ENCODE measurements at regions not wholly inside any gene's neighbourhood (a gene's known extent, or its start where the extent isn't known, plus 50 kb on each side); places are given as distances from the start of the nearest gene placed in this dataset.
"Not testable (repeated sequence)": the region's sequence is repeated elsewhere in the genome, so short reads cannot be mapped to it uniquely, and the experiment has no call there.

DNA sequence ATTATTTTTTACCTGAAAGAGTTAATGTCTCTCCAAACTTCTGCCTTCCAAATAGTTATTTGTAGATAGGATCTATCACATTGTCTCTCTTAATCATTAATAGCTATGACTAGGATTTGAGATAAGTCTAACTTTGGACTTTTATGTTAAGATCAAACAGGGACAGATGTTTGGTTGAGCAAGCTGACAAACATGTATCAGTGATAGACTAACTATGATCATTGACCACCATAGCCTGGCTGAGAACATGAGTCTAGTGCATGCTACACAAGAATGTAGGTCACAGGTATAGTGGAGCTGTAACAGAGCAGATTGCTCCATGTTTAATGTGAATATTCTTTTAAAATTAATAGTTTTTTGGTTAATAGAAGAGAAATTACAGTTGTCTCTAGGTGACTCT is 52.0 kb downstream of the SYT15B start:
- DNase-seq: not testable (repeated sequence)

DNA sequence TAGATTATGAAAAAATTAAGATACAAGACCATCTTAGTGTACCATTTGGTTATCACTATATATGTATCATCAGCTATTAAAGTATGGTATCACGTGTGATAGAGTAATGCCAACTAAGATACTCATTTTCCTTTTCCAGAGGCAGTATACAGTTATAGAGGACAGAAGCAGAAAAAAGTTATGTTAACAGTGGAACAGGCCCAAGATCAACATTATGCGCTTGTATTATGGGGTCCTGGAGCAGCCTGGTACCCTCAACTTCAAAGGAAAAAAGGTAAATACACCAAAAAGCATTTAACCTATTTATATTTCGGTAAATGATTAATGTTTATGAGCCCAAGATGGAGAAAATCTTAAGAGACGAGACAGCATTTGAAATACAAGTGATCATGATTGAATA is 52.9 kb downstream of the SYT15B start:
- DNase-seq: not testable (repeated sequence)

DNA sequence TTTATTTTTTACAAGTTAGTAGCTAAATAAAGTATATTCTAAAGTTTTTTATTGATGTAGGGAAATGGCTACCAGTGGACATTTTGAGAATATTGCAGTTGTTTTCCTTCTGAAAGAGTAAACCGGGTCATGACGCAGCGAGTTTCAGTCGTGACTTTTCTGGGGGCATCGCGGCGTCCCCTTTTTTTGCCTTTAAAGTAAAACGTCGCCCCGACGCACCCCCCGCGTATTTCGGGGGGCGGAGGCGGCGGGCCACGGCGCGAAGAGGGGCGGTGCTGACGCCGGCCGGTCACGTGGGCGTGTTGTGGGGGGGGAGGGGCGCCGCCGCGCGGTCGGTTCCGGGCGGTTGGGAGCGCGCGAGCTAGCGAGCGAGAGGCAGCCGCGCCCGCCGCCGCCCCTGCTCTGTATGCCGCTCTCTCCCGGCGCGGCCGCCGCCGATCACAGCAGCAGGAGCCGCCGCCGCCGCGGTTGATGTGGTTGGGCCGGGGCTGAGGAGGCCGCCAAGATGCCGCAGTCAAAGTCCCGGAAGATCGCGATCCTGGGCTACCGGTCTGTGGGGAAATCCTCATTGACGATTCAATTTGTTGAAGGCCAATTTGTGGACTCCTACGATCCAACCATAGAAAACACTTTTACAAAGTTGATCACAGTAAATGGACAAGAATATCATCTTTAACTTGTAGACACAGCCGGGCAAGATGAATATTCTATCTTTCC is 57.5 kb downstream of the SYT15B start:
- DNase-seq: peak; percentile 0

DNA sequence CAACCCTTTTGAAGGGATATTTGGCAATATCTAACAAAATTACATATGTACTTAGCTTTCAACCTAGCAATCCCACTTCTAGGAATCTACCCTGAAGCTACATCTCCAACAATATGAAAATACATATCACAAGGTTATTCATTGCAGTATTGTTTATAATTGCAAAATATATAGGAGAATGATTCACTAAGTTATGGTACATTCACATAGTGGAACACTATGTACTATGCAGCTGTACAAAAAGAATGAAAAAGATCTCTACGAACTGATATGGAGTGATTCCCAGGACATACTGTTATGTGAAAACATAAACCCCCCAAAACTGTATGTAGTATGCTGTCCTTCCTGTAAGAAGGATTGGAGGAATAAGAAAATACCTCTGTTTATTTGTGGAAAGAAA is 62.1 kb downstream of the SYT15B start:
- not testable (repeated sequence) for DNase-seq

DNA sequence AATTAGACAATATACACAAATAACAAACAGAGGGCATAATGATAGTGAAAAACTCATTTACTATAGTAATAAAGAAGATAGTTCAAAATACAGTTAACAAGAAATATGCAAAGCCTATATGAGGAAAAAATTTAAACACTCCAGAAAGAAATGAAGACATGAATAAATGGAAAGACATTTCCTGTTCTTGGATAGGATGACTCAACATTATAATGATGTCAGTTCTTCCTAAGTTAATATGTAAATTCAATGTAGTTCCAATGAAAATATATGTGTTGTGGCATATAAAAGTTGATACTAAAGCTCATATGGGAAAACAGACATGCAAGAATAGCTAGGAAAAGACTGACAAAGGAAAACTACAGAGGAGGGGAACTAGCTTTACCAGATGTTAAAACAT is 63.5 kb downstream of the SYT15B start:
- peak; percentile 52 for DNase-seq

DNA sequence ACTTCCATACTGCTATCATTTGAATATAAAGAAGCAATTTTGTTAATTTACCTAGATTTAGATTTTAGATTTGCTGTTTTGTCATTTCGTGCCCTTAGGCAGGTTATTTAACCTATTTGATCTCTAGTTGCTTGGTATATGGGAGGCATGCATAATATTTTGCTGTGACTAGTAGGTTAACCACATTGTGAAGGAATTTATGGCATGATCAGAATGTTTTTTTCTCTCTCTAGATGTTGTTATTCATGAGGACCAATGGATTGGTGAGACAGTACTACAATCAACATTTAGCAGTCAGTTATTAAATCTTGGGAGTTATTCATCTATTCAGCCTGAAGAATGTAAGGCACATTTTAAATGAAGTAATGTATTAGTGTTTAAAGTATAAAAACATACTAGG is 67.2 kb downstream of the SYT15B start:
- not testable (repeated sequence) for DNase-seq

GRCh38 chr10:47695149-47695548 is 68.2 kb downstream of the SYT15B start:
- not testable (repeated sequence) for DNase-seq

- not testable (repeated sequence) for DNase-seq
These were observed 73.1 kb downstream of the SYT15B start for GRCh38 chr10:47690304-47690703.

DNA sequence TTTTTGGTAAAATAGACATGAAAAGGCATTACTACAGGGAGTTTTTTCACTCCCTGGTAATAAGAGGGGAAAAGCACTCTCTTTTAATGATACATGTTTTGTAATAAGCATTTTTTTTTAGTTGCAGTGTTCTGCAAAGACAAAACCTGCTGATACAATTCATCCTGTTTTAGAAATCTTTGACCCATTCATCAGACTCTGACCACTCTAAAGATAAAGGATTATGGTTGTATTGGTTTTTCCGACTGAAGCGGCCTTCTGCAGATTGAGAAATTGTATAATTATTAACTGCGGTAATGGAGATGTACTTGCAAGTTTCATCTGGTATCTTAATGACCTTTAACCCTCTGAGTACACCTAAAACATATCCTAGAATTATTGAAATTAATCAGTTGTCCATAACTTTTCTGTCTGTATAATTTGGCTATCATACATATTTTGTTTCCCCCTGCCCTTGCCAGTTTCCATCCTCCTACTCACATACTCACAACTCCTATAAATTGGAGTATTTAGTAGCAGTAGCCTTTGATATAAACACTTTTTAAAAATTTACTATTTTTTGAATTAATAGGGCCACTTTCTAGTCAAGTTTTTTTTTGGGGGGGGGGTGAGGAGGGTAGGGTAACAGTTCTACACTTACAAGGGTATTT is 79.4 kb downstream of the SYT15B start:
- DNase-seq: not testable (repeated sequence)

DNA sequence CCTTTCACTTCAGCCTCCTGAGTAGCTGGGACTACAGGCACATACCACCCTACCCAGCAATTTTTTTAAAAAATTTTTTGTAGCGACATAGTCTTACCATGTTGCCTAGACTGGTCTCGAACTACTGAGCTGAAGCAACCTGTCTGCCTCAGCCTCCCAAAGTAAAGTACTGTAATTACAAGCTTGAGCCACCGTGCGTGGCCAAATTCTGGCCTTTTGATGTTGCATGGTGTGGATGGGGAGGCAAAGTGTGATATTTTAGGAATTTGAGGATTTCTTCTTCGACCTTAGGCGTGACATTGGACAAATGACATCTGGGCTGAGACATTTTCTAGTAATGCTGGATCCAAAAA is 81.8 kb downstream of the SYT15B start:
- DNase-seq: not testable (repeated sequence)

- DNase-seq: not testable (repeated sequence)
These were observed 82.3 kb downstream of the SYT15B start for GRCh38 chr10:47680848-47681637.

DNA sequence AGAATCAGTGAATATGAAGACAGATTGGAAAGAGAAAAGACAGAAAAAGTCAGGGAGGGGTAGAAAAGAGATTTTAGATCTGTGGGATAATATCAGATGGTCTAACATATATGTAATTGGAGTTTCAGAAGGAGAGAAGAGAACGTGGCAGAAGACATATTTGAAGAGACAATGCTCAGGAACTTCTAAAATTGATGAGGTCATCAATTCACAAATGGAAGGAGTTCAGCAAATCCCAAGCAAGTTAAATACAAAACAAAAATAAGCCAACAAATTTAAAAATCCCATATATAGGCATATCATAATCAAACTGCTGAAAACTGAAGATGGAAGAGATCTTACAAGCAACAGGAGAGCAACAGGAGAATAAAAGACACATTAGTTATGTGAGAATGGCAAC is 87.3 kb downstream of the SYT15B start:
- not testable (repeated sequence) for DNase-seq

DNA sequence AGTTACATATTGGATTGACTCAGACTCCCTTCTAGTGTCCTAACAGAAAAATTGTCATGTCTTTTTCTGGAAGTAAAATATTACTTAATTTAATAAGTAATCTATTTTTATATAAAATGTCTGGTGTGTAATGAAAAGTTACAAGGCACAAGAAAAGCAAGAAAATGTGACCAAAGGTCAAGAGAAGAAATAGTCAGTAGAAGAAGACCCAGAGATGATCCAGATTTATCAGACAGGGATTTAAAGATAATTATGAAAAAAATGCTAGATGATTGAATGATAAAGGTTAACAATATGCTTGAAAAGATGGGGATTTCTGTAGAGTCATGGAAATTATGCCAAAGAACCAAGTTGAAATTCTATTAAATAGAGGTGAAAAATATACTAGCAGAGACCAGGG is 87.8 kb downstream of the SYT15B start:
- DNase-seq: not testable (repeated sequence)

GRCh38 chr10:47673128-47673527 is 90.3 kb downstream of the SYT15B start:
- DNase-seq: not testable (repeated sequence)

- DNase-seq: not testable (repeated sequence)
These were observed 92.5 kb downstream of the SYT15B start for GRCh38 chr10:47670857-47671256.

DNA sequence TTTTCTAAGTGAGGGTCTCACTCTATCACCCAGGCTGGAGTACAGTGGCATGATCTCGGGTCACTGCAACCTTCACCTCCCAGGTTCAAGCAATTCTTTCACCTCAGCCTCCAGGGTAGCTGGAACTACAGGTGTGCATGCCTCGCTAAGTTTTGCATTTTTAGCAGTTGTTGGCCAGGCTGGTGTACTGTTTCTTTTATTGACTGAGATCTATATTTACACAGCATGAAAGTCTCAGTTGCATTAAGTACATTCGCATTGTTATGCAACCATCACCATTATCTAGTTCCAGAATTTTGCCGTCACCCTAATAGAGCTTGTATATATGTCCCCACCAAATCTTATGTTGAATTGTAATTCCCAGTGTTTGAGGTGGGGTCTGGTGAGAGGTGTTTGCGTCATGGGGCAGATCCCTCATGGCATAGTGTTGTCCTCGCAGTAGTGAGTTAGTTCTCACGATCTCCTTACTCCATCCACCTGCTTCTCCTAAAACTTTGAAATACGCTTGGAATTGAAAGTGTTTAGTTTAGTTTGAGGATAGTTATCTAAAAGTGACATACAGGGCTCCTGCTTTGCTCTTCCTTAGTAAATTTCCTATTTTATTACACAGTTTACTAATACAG is 101.3 kb downstream of the SYT15B start:
- not testable (repeated sequence) for DNase-seq

DNA sequence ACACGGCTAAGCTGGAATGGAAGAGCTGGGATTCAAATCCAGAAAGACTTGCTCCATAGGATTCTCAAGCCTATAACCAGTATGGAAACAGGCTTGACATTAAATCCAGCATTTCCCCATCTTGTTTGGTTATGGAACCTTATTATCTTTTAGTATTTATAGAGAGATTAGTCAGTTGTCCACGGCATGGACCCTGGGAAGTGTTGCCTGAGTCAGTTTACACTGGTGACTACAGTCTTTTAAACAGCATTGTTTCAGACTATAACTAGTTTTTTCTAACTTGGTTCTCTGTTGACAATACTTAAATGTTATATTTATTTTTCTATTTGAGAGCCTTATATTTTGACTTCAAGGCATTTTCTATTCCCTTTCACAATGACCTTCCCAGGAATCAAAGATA is 106.7 kb downstream of the SYT15B start:
- not testable (repeated sequence) for DNase-seq

DNA sequence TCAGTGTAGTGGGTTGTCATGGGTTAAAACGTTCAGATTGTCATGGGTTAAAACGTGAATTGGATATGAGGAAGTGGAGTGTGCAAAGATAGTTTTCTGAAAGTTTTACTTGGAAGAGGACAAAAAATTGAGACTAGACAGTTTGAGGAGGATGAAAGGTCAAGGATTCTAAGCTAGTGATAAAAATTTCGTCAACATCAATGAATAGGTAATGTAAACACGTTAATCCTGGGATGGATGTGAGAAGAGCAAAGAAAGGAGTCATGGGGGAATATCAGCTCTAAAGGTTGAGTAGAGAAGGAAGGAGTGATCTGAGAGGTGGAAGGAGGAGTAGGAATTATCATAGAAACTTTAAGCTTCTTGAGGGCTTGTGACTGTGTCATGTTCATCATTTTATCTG is 109.2 kb downstream of the SYT15B start:
- not testable (repeated sequence) for DNase-seq

DNA sequence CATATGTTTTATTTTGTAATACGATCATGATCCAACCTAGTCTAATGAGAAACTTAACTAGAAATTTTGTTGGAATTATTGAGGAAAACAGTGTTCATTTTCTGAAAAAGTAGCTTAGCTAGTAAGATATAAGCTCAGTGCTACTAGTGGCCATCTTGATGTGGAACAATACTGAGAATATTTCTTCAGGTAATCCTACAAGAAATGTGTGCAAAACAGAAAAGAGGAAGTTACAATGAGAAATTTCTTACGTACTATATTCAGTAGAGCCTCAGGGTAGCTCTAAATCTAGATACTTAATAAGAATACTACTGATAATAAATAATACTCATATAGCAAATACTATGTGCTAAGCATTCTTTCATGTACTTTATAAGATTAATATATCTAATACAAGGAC is 114.8 kb downstream of the SYT15B start:
- not testable (repeated sequence) for DNase-seq

GRCh38 chr10:47647523-47648101 is 115.8 kb downstream of the SYT15B start:
- DNase-seq: not testable (repeated sequence)

- peak; percentile 32 for DNase-seq
These were observed 116.6 kb downstream of the SYT15B start for GRCh38 chr10:47646686-47647273.

GRCh38 chr10:47626975-47627374 is 103.5 kb upstream of the AGAP9 start:
- not testable (repeated sequence) for DNase-seq
